Kidney (tissue), 13 donors: ENCODE measurements at regions not wholly inside any gene's neighbourhood (a gene's known extent, or its start where the extent isn't known, plus 50 kb on each side); places are given as distances from the start of the nearest gene placed in this dataset.

Experiments used
- DNase-seq, 5 donors: peaks; one replicate each; pipeline ENCODE4 v3.0.0-alpha.2; 2013 to 2020
- FAIRE-seq: peaks from 2 replicates; lab custom pipeline; 2012; peaks lifted over from hg19 to GRCh38; lab: Jason Lieb, UNC
- H3K27ac ChIP-seq, 2 donors: one replicate each; pipeline ENCODE4 v1.7.0; 2013; ENCODE audit warnings: low read depth in 2 of 2, low read length in 2 of 2, inconsistent platforms in 1 of 2
- H3K27me3 ChIP-seq: one replicate; pipeline ENCODE4 v1.7.1; 2013; ENCODE audit warnings: low read length, inconsistent platforms; ENCODE audit not compliant: control insufficient read depth, insufficient read depth
- H3K36me3 ChIP-seq, 3 donors: one replicate each; pipeline versions ENCODE4 v1.7.0 to v1.7.1; 2013; ENCODE audit warnings: low read length in 3 of 3, control low read depth in 1 of 3, inconsistent platforms in 1 of 3; ENCODE audit not compliant: insufficient read depth in 3 of 3, control insufficient read depth in 2 of 3
- H3K4me1 ChIP-seq, 3 donors: one replicate each; pipeline versions ENCODE4 v1.7.0 to v1.7.1; 2013; ENCODE audit warnings: low read length in 3 of 3, inconsistent platforms in 1 of 3, low read depth in 1 of 3; ENCODE audit not compliant: control insufficient read depth in 2 of 3, insufficient read depth in 2 of 3
- H3K4me3 ChIP-seq, 3 donors: one replicate each; pipeline versions ENCODE4 v1.7.0 to v1.8.1; 2013; ENCODE audit warnings: low read length in 3 of 3, control low read depth in 1 of 3, inconsistent platforms in 1 of 3
- H3K9ac ChIP-seq, 3 donors: one replicate each; pipeline versions ENCODE4 v1.7.0 to v1.7.1; 2013; ENCODE audit warnings: low read length in 3 of 3, control low read depth in 1 of 3, inconsistent platforms in 1 of 3
- H3K9me3 ChIP-seq, 3 donors: one replicate each; pipeline versions ENCODE4 v1.7.0 to v1.7.1; 2013; ENCODE audit warnings: low read length in 3 of 3, control low read depth in 1 of 3, inconsistent platforms in 1 of 3; ENCODE audit not compliant: control insufficient read depth in 2 of 3, insufficient read depth in 1 of 3
- CTCF ChIP-seq: IDR thresholded peaks from 3 replicates; pipeline ENCODE4 v1.5.1; 2012; ENCODE audit warnings: mild to moderate bottlenecking, moderate library complexity, borderline replicate concordance; ENCODE audit not compliant: insufficient read depth; ENCODE audit errors: extremely low read depth
- intact Hi-C: fragments of 100-400 bp; cut with DNase I; formaldehyde crosslinking; loops from one replicate; pipeline ENCODE4 v1.11.1; 2022
- donor health status: control.
- donor health status: control.
- donor health status: control.
- donor health status: control.
- donor health status: control.
- donor health status: DM: yes; HTN: yes; CAD: no.
- donor health status: Normal renal cell carcinoma (clear cell type).

- intact Hi-C loops, result no loop called here
- no peaks in the 10 kb centered on the region for H3K9me3 ChIP-seq
- no peaks in the 10 kb centered on the region for H3K4me1 ChIP-seq
- no peak overlapping the region for H3K4me3 ChIP-seq
- no peaks in the 10 kb centered on the region for H3K27me3 ChIP-seq
- FAIRE-seq, result no peak
- TF ChIP-seq CTCF, result no peak
- no peaks in the 10 kb centered on the region for H3K36me3 ChIP-seq
- H3K27ac ChIP-seq, result no peak overlapping the region
- H3K9ac ChIP-seq, result no peak overlapping the region
- DNase-seq, result no peak
Measured at GRCh38 chr13:31057403-31058033, 104.2 kb downstream of the HSPH1 start.

DNA sequence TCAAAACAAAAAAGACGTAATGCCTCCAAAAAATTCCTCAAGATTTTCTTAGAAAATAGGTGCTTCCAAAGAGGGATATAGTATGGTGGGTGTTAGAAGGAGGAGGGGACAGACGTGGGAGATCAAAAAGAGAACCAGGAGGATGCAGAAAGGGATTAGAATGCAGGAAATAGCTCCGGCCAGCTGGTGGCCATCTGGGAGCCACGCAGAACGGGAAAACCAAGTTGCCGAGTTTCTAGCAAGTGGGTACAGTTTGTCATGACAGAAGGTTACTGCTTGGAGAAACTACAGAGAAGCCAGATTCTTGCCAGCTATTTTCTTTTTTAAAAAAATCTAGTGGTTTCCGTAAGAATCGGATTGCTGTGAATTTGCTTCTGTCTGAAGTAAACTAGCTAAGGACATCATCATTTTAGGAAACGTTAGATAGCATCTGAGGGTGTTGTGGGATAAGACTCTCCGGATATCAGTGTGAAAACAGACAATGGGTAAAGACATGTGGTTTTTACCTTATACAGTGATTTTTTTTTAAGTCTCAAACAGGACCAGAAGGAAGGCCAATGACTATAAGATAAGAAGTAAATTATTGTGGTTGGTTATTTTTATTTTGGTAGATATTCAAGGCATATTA lies 104.9 kb downstream of the HSPH1 start:
- intact Hi-C loops, result no loop called here
- no peaks in the 10 kb centered on the region for H3K4me1 ChIP-seq
- H3K27ac ChIP-seq, result no peak overlapping the region
- TF ChIP-seq CTCF, result no peak
- H3K4me3 ChIP-seq, result no peak overlapping the region
- H3K9me3 ChIP-seq, result no peaks in the 10 kb centered on the region
- H3K9ac ChIP-seq, result no peak overlapping the region
- no peak for FAIRE-seq
- H3K27me3 ChIP-seq, result no peaks in the 10 kb centered on the region
- DNase-seq, result peak in 1 of 5 donors; percentile 31
- no peaks in the 10 kb centered on the region for H3K36me3 ChIP-seq

- Histone ChIP-seq H3K4me3 (no peak overlapping the region), H3K9ac (no peak overlapping the region), H3K27ac (no peak overlapping the region), H3K27me3 (no peaks in the 10 kb centered on the region), H3K4me1 (no peaks in the 10 kb centered on the region), H3K36me3 (no peaks in the 10 kb centered on the region), H3K9me3 (no peaks in the 10 kb centered on the region)
- no peak for TF ChIP-seq CTCF
- intact Hi-C loops, result no loop called here
- no peak for FAIRE-seq
- DNase-seq, result no peak
Measured at GRCh38 chr13:31055589-31055988, 106.1 kb downstream of the HSPH1 start.
